ENCODE measurements at regions not wholly inside any gene's neighbourhood (a gene's known extent, or its start where the extent isn't known, plus 50 kb on each side); places are given as distances from the start of the nearest gene placed in this dataset.

DNA sequence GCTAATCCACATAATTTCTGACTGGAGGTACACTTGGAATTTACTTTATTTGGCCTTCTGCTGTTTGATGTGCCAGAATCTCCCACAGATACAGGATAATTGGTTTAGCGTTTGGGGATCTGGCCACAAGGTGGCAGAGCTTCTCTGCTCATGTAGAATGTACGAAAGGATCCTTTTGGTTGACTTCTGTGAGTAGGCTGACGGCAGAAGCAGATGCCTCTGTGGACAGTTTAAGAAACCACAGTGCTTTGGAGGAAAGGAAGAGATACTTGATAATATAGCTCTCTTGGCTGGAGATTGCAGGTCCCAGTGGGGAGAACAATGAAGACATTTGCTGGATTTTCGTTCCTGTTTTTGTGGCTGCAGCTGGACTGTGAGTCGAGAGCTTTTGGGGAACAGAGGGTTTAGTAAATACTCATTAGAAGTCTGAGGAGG is 75.3 kb upstream of the OR4E1 start:
- peak in 1 of 2 donors; percentile 40 for DNase-seq (ENCODE audit: low read depth in 2 of 2)

DNA sequence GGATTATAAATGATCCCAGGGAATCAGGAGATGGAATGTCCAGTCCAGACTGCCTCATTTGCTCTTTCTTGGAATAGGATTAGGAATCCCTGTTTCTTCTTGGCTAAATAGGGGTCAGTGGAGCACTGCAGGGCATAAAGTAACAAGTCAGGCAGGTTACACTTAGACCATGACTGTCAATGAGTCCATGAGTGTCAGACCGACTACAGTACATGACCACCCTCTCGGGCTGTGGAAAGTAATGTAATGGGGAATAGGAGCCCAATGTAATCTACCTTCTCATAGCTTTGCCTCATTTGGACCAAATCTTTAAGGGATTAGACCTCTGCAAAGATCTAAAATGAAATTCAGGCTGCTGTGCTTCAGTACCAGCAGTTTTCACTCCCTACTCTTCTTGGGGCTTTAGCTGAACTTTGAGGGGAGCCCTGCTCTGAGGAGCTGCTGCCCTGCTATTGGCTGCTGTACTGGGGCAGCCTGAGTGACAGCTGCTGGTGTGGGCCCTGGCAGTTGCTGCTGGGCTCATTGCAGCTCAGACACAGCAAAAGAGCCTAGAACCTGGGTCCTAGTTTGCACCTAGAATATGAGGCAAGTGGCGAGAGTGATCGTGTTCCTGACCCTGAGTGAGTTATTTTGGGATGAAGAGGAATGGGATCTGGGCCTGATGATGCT is 62.2 kb upstream of the OR4E1 start:
- DNase-seq (ENCODE audit: low read depth in 2 of 2), result no peak

DNA sequence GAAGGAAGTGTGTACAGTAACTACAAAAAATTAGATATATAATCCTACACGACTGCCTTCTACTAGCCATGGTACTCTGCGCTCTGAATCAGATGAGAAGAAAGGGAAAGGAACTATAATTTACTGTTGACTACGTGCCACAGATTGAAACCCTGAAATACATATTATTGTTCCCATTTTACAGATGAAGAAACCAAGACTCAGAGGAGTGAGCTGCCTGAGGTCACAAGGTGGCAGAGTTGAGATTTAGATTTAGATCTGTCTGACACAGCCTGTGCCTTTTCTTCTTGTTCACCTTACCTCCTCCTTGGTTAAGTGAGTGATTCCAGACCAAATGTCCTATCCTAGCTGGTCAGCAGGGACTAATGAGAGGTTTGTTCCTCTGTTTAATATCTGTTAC is 61.6 kb upstream of the OR4E1 start:
- no peak for DNase-seq (ENCODE audit: low read depth in 2 of 2)

DNA sequence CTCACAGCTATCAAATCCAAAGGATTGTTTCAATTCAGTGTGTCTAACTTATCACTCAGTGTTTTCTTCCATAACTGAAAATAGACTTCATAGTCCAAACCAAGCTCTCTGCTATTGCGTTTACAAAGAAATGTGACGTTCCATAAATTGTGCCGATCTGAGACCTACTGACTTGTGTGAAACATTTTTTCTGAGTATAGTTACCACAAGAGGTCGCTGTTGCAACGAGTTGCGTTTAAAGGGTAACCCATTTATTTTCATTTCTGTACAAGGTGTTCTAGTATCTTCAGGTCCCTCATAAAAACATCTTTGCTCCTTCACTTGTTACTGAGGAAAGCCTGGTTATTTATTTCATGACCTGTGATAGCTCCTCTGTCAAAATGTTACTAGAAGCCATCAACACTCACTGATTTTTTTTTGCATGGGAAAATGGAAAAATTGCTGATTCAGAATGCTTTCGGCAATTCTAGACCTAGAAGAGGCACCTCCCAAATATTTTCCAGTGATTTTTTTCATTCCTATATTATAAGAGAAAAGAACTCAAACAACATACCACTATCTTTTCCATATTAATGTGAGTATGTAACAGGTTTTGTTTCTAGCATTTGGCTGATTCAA is 60.9 kb upstream of the OR4E1 start:
- peak in 1 of 2 donors; percentile 8 for DNase-seq (ENCODE audit: low read depth in 2 of 2)

DNA sequence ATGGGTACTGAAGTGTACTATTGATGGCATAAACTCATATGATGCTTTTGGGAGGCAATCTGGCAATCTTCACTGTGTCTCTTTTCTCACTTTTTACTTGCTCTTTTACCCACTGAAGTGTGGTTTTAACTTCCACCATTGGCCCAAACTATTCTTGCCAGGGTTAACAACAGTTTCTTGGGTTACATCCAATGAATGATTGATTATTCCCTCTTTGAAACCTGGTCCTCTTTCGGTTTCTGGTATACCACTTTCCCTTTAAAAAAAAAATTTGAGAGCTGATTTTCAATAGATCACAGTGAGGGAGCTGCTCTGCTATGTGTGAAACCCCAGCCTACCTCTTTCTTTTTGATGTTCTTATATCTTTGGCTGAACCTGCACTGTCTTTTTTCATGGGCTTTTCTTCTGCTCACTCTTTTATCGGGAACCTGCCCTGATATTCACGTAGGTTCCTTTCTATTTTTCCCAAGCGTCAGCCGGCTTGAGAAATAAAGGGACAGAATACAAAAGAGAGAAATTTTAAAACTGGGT is 56.1 kb upstream of the OR4E1 start:
- DNase-seq (ENCODE audit: low read depth in 2 of 2), result no peak

DNA sequence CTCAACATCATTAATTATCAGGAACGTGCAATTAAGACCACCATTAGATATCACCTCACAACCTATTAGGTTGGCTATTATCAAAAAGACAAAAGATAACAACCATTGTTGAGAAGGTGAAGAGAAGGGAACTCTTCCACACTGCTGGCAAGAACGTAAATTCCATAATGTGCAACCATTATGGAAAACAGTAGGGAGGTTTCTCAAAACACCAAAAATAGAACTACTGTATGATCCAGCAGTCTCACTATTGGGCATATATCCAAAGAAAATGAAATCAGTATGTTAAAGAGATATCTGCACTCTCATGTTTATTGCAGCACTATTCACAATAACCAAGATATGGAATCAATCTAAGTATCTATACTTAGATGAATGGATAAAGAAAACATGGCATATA is 51.6 kb upstream of the OR4E1 start:
- no peak for DNase-seq (ENCODE audit: low read depth in 2 of 2)

DNA sequence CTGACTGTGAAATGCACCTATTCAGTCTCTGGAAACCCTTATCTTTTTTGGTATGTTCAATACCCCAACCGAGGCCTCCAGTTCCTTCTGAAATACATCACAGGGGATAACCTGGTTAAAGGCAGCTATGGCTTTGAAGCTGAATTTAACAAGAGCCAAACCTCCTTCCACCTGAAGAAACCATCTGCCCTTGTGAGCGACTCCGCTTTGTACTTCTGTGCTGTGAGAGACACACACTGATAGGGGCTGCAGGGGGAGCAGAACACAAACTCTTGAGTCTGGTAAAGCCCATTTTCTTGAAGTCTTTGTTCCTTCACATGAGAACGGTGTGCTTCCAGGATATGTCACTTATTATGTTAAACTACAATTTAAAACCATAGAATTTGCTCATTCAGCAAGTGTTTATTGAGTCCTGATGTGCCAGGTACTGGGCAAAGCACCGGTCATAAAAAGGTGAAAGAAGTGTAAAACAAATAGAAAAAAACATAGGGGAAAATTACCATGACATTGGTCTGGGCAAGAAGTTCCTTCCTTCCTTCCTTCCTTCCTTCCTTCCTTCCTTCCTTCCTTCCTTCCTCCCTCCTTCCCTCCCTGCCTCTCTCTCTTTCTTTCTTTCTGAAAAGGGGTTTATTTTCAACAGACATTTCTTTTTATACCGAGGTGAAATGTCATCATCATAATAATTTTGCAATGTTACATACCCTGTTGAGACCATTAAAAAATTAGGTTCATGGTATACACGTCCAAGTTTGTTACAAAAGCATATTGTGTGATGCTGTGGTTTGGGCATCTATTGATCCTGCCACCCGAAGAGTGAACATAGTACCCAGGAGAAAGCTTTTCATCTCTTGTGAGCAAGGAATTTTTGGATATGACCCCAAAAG is 50.7 kb upstream of the OR4E1 start:
- DNase-seq (ENCODE audit: low read depth in 2 of 2), result no peak

DNA sequence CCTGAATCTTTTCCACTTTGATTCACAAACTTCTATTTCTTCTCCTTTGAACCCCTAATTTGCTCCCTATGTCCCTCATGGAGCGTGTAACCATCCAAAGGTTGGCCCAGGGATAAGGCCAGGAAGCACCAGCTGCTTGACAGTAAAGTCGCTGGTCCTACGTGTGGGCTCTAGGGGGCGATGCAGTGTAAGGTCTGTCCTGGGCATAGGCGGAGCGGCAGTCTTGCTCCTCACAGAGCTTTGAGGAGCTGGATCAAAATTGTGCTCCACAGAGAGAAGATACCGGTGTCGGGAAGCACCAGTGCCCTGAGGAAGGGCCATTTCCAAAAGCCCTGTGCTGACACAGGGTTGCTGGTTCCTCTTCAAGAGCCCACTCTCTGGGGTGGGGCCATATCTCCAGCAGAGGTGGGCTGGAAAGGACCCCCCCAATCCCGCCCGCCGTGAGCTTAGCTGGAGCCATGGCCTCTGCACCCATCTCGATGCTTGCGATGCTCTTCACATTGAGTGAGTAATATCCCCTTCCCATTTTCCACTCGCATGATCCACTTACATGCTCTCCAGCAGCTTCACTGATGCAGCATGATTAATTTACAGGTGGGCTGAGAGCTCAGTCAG is 49.9 kb upstream of the OR4E1 start:
- peak; percentile 14 to 30 for DNase-seq (ENCODE audit: low read depth in 2 of 2)

Measured in stimulated activated CD4-positive, alpha-beta T cell treated with anti-CD3 and anti-CD28 coated beads, Interleukin-15, amount 100 ng/mL, for 48 hours (primary cell).